T-helper 2 cell treated with Interferon-gamma antibody and Interleukin-4, amounts not matched to agents 100 ng/mL and 5 ng/mL, for 36 hours (primary cell): ENCODE measurements at regions not wholly inside any gene's neighbourhood (a gene's known extent, or its start where the extent isn't known, plus 50 kb on each side); places are given as distances from the start of the nearest gene placed in this dataset.

Experiments used
- intact Hi-C: fragments of 100-400 bp; cut with micrococcal nuclease; formaldehyde crosslinking; loops from one replicate; pipeline ENCODE4 v1.15.1; 2023

DNA sequence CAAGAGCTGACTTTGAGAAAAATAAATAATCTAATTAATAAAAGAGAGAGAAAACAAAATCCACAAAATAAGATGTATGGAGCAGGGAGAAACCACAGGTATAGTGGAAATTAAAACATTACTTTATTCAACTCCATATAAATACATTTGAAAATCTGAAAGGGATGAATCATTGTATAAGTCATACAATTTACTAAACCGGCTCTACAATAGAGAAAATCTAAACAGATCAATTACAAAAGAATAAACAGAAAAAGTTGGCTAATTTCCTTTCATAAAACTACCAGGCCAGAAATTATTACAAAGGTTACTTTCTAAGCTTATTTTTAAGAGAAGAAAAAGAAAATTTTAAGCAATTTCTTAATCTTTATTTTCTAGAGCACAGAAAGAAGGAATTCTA lies 51.3 kb upstream of the DRD2 start:
- intact Hi-C loops = no loop called here
